Stimulated activated CD4-positive, alpha-beta T cell treated with anti-CD3 and anti-CD28 coated beads, Interleukin-4, amount 100 ng/mL, for 4 hours (primary cell): ENCODE measurements at regions not wholly inside any gene's neighbourhood (a gene's known extent, or its start where the extent isn't known, plus 50 kb on each side); places are given as distances from the start of the nearest gene placed in this dataset.
"Not testable (repeated sequence)": the region's sequence is repeated elsewhere in the genome, so short reads cannot be mapped to it uniquely, and the experiment has no call there.

Source experiments
- DNase-seq, 2 experiments: peaks; one replicate each; pipeline ENCODE4 v3.0.0-alpha.2; 2020

GRCh38 chr12:97801471-97802059 lies 339.0 kb downstream of the RMST start:
- no peak for DNase-seq

- DNase-seq: no peak
Measured at GRCh38 chr12:97805146-97805545, 342.5 kb downstream of the RMST start.

- DNase-seq: no peak
Measured at GRCh38 chr12:97813301-97813700, 350.7 kb downstream of the RMST start.

GRCh38 chr12:97821806-97822205 lies 359.2 kb downstream of the RMST start:
- DNase-seq: no peak

- DNase-seq: no peak
Measured at GRCh38 chr12:97835541-97835940, 372.9 kb downstream of the RMST start.

GRCh38 chr12:97837401-97837800 lies 374.8 kb downstream of the RMST start:
- no peak for DNase-seq

- no peak for DNase-seq
Measured at GRCh38 chr12:97848051-97848450, 385.4 kb downstream of the RMST start.

- no peak for DNase-seq
Measured at GRCh38 chr12:97854477-97854876, 391.9 kb downstream of the RMST start.

GRCh38 chr12:97862072-97862471 lies 399.5 kb downstream of the RMST start:
- DNase-seq: no peak

- no peak for DNase-seq
Measured at GRCh38 chr12:97875064-97875463, 412.5 kb downstream of the RMST start.

GRCh38 chr12:97876780-97877179 lies 414.2 kb downstream of the RMST start:
- no peak for DNase-seq

GRCh38 chr12:97877404-97877803 lies 414.8 kb downstream of the RMST start:
- DNase-seq: no peak

GRCh38 chr12:97886511-97887176 lies 424.0 kb downstream of the RMST start:
- no peak for DNase-seq

- not testable (repeated sequence) for DNase-seq
Measured at GRCh38 chr12:97897881-97898280, 435.3 kb downstream of the RMST start.

GRCh38 chr12:97899529-97899928 lies 436.9 kb downstream of the RMST start:
- no peak for DNase-seq

GRCh38 chr12:97899956-97900355 lies 437.4 kb downstream of the RMST start:
- DNase-seq: no peak

GRCh38 chr12:97903356-97903755 lies 440.8 kb downstream of the RMST start:
- no peak for DNase-seq

- DNase-seq: no peak
Measured at GRCh38 chr12:97907504-97907903, 444.9 kb downstream of the RMST start.

GRCh38 chr12:97910559-97910958 lies 448.0 kb downstream of the RMST start:
- DNase-seq: no peak

GRCh38 chr12:97912943-97913342 lies 450.3 kb downstream of the RMST start:
- no peak for DNase-seq

- DNase-seq: no peak
Measured at GRCh38 chr12:97921979-97922722, 459.5 kb downstream of the RMST start.

GRCh38 chr12:97923546-97923945 lies 460.9 kb downstream of the RMST start:
- DNase-seq: no peak

- no peak for DNase-seq
Measured at GRCh38 chr12:97924122-97924521, 461.5 kb downstream of the RMST start.

GRCh38 chr12:97927977-97928376 lies 465.4 kb downstream of the RMST start:
- DNase-seq: no peak
